ENCODE measurements at regions not wholly inside any gene's neighbourhood (a gene's known extent, or its start where the extent isn't known, plus 50 kb on each side); places are given as distances from the start of the nearest gene placed in this dataset.
"Not testable (repeated sequence)": the region's sequence is repeated elsewhere in the genome, so short reads cannot be mapped to it uniquely, and the experiment has no call there.

GRCh38 chr9:65454034-65454433, 169.0 kb upstream of the FOXD4L5 start:
- TF ChIP-seq ZBTB7A (CRISPR knock-in tag; IDR thresholded peaks at IDR 0.05); CEBPZ (IDR thresholded peaks at IDR 0.05; ENCODE audit: low read length); SUZ12 (IDR thresholded peaks at IDR 0.05; ENCODE audit: low read depth, low read length); SIN3A (IDR thresholded peaks at IDR 0.05; ENCODE audit: borderline replicate concordance, low read depth, low read length): not testable (repeated sequence)

All from HepG2 (cell line).